ENCODE measurements at regions not wholly inside any gene's neighbourhood (a gene's known extent, or its start where the extent isn't known, plus 50 kb on each side); places are given as distances from the start of the nearest gene placed in this dataset.

GRCh38 chr4:31949045-31949444 is 1228.9 kb downstream of the PCDH7 start:
- no peak for TF ChIP-seq KDM4A (IDR thresholded peaks at IDR 0.05; ENCODE audit: low read depth, low read length, severe bottlenecking)
- TF ChIP-seq RBBP5 (IDR thresholded peaks at IDR 0.05; ENCODE audit: borderline replicate concordance, low read depth, low read length) = no peak
